ENCODE measurements at regions not wholly inside any gene's neighbourhood (a gene's known extent, or its start where the extent isn't known, plus 50 kb on each side); places are given as distances from the start of the nearest gene placed in this dataset.

GRCh38 chr13:80718970-80719369 lies 378.0 kb upstream of the SPRY2 start (continued):
- TF ChIP-seq ZNF462 (CRISPR knock-in tag; IDR thresholded peaks at IDR 0.05) (no peak), NANOG (IDR thresholded peaks at IDR 0.05; ENCODE audit: borderline replicate concordance) (no peak), JUNB (IDR thresholded peaks at IDR 0.05; ENCODE audit: unreplicated experiment) (no peak), ZNF114 (CRISPR knock-in tag; IDR thresholded peaks at IDR 0.05) (no peak), POLR2AphosphoS5 (IDR thresholded peaks at IDR 0.05; ENCODE audit: low read depth) (no peak)

GRCh38 chr13:80717776-80718175 lies 376.9 kb upstream of the SPRY2 start:
- no peaks in the 10 kb centered on the region for H3K79me2 ChIP-seq (replicated peaks; ENCODE audit: insufficient read depth)
- no peak overlapping the region for H3K4me3 Mint-ChIP-seq
- H3K4me2 ChIP-seq: no peak overlapping the region
- H3K4me3 ChIP-seq: no peak overlapping the region
- no peaks in the 10 kb centered on the region for H3K36me3 ChIP-seq (ENCODE audit: insufficient read depth)
- H3K27me3 ChIP-seq (ENCODE audit: insufficient read depth): no peaks in the 10 kb centered on the region
- ATAC-seq (no peak), DNase-seq (ENCODE audit: low spot score) (no peak)
- no peaks in the 10 kb centered on the region for H3F3A ChIP-seq (replicated peaks; ENCODE audit: low read depth)
- H3K27me3 Mint-ChIP-seq (ENCODE audit: insufficient read depth, low read depth, poor library complexity): no peaks in the 10 kb centered on the region
- H3K4me1 Mint-ChIP-seq: peaks cover 19% of the 10 kb centered on the region
- no peak overlapping the region for H3K27ac ChIP-seq (ENCODE audit: low read depth)
- H3K4me1 ChIP-seq (ENCODE audit: insufficient read depth): peaks cover 18% of the 10 kb centered on the region
- peaks cover 8% of the 10 kb centered on the region; the same call in 2 of the 3 replicates for H3K36me3 Mint-ChIP-seq (ENCODE audit: low read depth)
- H4K20me1 ChIP-seq (replicated peaks; ENCODE audit: insufficient read depth): no peaks in the 10 kb centered on the region
- H2AFZ ChIP-seq: no peak overlapping the region
- H3K27ac Mint-ChIP-seq: no peak overlapping the region
- peaks cover 7% of the 10 kb centered on the region; the same call in 2 of the 3 replicates for H3K9me3 Mint-ChIP-seq
- H3K9me2 ChIP-seq (ENCODE audit: insufficient read depth): no peaks in the 10 kb centered on the region; the same call in 1 of the 2 replicates
- no peak for TF ChIP-seq EZH2 (IDR thresholded peaks at IDR 0.05; ENCODE audit: low read depth, unreplicated experiment)
- no peak for TF ChIP-seq NANOG (IDR thresholded peaks at IDR 0.05; ENCODE audit: borderline replicate concordance)
- TF ChIP-seq POLR2AphosphoS5 (IDR thresholded peaks at IDR 0.05; ENCODE audit: low read depth): no peak
- no peak for TF ChIP-seq ETS1 (IDR thresholded peaks at IDR 0.05)
- TF ChIP-seq ZNF331 (CRISPR knock-in tag; IDR thresholded peaks at IDR 0.05; ENCODE audit: low read depth): no peak
- no peak for TF ChIP-seq CTCF (conservative IDR thresholded peaks at IDR 0.05; ENCODE audit: low read depth in 2 of 2)
- no peak for TF ChIP-seq REST (IDR thresholded peaks at IDR 0.05; ENCODE audit: unreplicated experiment)
